NCI-H774 (cell line): ENCODE measurements at regions not wholly inside any gene's neighbourhood (a gene's known extent, or its start where the extent isn't known, plus 50 kb on each side); places are given as distances from the start of the nearest gene placed in this dataset.
"Not testable (repeated sequence)": the region's sequence is repeated elsewhere in the genome, so short reads cannot be mapped to it uniquely, and the experiment has no call there.

Source experiments
- DNase-seq: peaks from one replicate; lab custom pipeline; 2025; lab: John Stamatoyannopoulos, UW

DNA sequence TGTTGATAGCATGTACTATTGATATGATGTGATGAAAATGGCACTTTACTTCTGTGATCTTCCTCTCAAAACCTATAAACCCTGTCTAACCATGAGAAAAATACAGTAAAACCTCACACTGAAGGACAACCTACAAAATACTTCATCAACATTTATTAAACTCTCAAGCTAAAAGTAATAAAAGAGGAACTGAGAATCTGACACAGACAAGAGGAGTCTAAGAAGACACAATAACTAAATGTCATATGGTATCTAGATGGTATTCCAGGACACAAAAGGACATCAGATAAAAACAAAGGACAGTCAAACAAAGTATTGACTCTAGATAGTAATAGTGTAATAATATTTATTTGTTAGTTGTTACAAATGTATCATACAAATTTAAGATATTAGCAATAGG, 655.3 kb downstream of the SH3BGRL start:
- no peak for DNase-seq

GRCh38 chrX:81866873-81867272, 665.0 kb downstream of the SH3BGRL start:
- DNase-seq: no peak

DNA sequence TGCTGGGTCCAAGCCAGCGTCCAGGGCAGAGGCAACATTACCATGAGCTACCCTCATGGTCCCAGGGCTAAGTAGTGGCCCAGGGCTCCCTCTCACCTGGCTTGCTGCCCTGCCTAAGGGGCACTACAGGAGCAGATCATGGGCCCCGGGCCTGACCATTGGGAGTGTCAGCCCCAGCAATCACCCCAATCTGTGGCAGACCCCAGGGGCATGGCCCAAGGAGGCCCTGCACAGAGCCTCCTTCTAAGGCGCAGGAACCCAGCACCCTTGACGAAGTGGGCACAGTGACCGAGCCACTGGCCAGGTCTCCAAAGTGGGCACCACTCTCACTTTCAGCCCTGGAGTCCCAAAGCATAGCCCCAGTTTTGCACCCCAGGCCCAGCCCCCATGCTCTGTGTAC, 667.1 kb downstream of the SH3BGRL start:
- no peak for DNase-seq

DNA sequence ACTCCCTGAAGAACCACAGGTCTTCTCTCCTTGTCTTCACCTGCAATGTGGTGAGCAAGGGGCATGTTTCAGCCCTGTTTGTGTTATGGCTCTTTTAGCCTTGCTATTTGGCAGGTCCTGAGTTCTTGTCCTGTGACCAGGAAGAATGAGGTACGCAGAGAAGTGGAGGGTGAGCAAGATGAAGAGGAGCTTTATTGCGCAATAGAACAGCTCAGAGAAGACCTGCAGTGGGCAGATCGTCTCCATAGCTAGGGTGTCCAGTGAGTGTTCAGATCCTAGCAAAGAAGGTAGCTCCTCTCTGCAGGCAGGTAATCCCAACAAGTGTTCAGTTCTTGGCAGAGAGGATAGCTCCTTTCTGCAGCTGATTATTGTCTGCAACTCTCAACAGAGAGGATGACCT, 672.9 kb downstream of the SH3BGRL start:
- DNase-seq: no peak

GRCh38 chrX:81875800-81876199, 673.9 kb downstream of the SH3BGRL start:
- DNase-seq: no peak

DNA sequence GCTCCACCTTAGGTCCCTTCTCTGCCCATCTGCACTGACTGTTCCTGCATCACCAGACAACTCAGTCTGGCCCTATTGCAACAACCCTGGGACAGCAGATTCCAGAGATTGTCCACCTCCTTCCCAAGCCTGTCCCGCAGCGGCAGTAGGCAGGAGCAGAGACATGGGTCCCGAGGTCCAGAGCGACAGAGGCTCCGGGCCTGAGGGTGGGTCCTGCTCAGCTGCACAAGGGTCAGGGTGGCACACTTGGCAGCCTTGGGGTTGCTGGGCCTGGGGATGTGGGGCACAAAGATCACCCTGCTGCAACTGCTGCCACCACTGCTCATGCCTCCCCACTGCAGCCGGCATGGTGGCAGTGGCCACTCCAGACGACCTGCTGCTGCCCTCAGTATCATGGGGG, 674.5 kb downstream of the SH3BGRL start:
- DNase-seq: no peak

DNA sequence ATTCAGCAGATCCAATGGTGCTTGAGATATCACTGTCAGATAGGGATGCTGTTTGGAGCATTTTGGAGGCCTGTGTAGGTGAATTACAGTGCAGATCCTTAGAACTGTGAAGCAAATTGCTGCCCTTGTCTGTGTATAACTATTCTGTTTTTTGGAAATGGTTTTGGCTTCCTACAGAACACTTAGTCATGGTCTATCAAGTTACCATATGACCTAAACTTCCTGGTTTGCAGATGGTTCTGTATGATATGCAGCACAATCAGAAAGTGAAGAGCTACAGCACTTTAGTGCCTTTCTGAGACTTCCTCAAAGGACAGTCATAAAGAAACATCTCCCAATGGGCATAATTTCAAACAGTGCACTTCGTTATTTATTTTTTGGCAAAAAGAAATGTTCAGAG, 688.6 kb downstream of the SH3BGRL start:
- no peak for DNase-seq

- DNase-seq: no peak
Observed at GRCh38 chrX:81900522-81900921, 698.6 kb downstream of the SH3BGRL start.

GRCh38 chrX:81925812-81926211, 723.9 kb downstream of the SH3BGRL start:
- no peak for DNase-seq

DNA sequence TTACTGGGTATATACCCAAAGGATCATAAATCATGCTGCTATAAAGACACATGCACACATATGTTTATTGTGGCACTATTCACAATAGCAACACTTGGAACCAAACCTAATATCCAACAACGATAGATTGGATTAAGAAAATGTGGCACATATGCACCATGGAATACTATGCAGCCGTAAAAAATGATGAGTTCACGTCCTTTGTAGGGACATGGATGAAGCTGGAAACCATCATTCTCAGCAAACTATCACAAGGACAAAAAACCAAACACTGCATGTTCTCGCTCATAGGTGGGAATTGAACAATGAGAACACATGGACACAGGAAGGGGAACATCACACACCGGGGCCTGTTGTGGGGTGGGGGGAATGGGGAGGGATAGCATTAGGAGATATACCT, 744.0 kb downstream of the SH3BGRL start:
- DNase-seq: not testable (repeated sequence)

DNA sequence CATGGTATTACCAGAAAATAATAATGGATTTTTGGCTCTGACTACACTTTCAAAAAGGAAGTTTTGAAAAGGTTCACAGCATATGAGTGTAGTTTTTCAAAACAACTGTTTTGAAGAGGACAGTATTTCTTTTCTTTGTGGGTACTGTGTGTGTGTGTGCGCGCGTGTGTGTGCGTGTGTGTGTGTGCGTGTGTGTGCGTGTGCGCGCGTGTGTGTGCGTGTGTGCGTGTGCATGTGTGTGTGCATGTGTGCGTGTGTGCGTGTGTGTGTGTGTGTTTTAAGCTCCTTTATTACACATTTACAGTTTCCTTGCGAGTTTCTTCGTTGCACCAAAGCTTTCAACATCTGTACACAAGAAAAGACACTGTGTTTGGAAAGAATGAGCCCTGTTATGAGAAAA, 755.4 kb downstream of the SH3BGRL start:
- no peak for DNase-seq

- DNase-seq: no peak
Observed at GRCh38 chrX:81957900-81958545, 756.1 kb downstream of the SH3BGRL start.

GRCh38 chrX:81959964-81960363, 758.1 kb downstream of the SH3BGRL start:
- no peak for DNase-seq

GRCh38 chrX:81974413-81974812, 772.5 kb downstream of the SH3BGRL start:
- not testable (repeated sequence) for DNase-seq

DNA sequence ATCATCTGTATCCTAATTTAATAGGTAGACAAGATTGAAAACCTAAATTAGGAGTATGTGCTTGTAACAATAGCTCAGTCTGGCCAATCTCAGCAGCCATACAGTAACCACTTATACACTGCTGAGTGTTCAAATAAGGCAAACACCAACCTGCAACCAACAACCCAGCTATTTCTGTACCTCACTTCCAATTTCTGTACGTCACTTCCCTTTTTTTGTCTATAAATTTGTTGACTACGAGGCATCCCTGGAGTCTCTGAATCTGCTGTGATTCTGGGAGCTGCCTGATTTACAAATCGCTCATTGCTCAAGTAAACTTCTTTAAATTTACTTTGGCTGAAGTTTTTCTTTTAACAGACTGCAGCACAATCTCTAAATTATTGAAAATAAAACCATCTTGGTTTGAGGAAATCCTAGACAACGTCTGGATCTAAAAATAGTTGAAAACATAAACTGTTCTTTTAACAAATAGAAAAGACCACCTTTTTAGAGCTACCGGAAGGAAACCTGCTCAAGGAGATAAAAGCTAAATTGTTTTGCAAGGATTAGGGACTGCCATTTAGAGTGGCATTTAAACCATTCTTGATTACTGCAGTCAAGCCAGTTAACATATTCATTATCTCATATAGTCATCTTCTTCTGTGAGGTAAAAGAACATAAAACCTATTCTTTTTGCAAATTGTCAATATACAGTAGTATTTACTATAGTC, 778.1 kb downstream of the SH3BGRL start:
- no peak for DNase-seq

DNA sequence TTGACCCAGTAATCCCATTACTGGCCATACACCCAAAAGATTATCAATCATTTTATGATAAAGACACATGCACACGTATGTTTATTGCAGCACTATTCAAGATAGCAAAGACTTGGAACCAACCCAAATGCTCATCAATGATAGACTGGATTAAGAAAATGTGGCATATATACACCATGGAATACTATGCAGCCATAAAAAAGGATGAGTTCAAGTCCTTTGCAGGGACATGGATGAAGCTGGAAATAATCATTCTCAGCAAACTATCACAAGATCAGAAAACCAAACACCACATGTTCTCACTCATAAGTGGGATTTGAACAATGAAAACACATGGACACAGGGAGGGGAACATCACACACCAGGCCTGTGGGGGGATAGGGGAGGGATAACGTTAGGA, 785.3 kb downstream of the SH3BGRL start:
- DNase-seq: not testable (repeated sequence)

GRCh38 chrX:81996166-81996565, 794.3 kb downstream of the SH3BGRL start:
- DNase-seq: no peak

DNA sequence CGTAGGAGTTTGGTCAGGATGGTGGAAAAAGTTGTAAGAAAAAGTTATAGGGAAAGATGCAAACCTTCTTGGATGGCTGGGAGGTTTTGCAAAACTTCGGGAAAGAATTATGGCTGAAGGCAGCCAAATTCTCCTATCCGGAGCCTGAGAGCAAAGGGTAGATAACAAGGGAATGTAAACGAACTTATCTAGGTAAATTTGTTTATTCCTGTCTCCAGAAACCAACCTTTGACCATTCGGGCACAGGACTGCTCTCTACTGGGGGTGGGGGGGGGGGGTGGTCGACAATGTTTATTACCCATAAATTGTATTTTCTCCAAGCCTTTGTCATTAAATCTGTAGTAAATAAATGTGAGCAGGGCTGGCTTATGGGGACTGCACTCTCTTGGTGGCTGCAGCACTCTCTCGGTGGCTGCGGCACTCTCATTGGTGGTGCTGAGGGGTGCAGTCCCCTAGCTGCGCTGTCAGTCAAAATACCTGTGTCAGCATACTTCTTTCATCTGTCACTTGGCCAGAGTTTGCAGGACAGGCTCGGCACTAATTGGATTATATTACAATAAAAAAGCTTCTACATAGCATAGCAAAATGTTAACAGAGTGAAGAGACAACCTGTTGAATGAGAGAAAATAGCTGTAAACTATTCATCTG, 827.8 kb downstream of the SH3BGRL start:
- no peak for DNase-seq

DNA sequence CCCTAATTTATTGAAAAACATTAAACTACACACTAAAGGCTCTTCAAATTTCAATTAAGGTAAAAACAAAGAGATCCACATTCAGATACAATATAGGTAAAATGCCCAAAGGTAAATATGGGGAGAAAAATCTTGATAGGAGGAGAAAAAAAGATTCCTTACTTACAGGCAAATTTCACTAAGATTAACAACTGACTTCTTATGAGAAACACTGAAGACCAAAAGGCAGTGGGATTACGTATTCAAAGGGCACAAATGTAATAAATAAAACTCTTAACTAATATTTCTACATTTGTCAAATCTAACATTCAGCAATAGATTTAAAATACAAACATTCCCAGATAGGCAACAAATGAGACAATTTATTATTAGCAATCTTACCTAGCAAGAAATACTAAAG, 829.3 kb downstream of the SH3BGRL start:
- no peak for DNase-seq

DNA sequence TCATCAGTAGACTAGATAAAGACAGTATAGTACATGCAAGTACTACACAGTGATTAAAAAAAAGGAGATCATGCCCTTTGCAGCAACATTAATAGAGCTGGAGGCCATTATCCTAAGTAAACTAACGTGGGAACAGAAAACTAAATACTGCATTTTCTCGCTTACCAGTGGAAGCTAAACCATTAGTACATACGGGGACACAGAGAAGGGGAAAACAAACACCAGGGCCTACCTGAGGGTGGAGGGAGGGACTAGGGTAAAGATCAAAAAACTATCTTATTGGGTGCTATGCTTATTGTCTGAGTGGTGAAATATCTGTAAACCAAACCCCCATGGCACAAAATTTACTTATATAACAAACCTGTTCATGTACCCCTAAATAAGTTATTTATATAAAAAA, 836.9 kb downstream of the SH3BGRL start:
- no peak for DNase-seq

DNA sequence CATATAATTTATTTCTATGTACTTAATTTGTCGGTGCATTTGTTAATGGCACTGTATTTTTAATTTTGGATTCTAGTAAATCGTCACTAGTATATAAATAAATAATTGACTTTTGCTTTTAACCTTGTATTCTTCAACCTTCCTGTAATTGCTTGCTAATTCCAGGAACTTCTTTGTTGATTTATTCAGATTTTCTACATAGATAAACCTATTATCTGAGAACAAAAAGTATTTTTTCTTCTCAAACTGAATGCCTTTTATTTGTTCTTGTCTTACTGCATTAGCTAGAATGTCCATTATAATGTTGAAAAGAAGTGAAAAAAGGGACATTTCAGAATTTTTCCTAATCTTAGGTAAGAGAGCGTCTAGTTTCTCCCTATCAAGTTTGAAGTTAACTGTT, 839.1 kb downstream of the SH3BGRL start:
- no peak for DNase-seq

- DNase-seq: no peak
Observed at GRCh38 chrX:82058728-82059127, 856.8 kb downstream of the SH3BGRL start.

DNA sequence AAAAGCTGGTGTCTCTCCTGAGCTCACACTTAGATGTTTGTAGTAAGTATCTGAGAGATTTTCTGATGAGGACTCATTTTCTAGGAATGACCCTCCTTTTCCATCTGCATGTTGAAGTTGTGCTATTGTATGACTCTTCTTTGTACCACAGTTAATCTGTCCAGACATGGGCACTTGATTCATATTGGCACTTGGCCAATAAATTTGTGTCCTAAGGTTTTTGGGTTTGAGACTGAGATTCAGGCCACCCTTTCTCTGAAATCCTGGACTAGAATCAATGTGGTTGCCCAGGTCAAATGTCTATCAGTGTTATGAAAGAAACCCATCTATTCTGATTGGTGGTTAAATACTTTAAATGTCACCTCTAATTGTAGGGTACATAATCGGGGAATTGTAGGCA, 869.0 kb downstream of the SH3BGRL start:
- DNase-seq: no peak
